ENCODE measurements at regions not wholly inside any gene's neighbourhood (a gene's known extent, or its start where the extent isn't known, plus 50 kb on each side); places are given as distances from the start of the nearest gene placed in this dataset.

GRCh38 chr20:41717483-41717882 lies 99.3 kb upstream of the CHD6 start:
- Histone ChIP-seq H3K9me3 (ENCODE audit: control insufficient read depth, low read depth, low read length) (no peaks in the 10 kb centered on the region), H3K4me3 (ENCODE audit: control insufficient read depth in 2 of 3, extremely low read depth in 1 of 3, insufficient read depth in 2 of 3, low read depth in 1 of 3, low read length in 3 of 3) (no peak overlapping the region), H3K9me1 (ENCODE audit: control insufficient read depth, extremely low read depth, insufficient read depth, low read length) (no peaks in the 10 kb centered on the region), H3K9ac (ENCODE audit: control insufficient read depth, extremely low read depth, insufficient read depth, low read length) (no peak overlapping the region), H4K20me1 (ENCODE audit: control insufficient read depth, extremely low read depth, insufficient read depth, low read length) (no peaks in the 10 kb centered on the region), H3K27ac (ENCODE audit: control insufficient read depth, insufficient read depth, low read length) (no peak overlapping the region), H2AFZ (ENCODE audit: control insufficient read depth, low read length) (no peak overlapping the region), H3K27me3 (ENCODE audit: control insufficient read depth, extremely low read depth, insufficient read depth, low read length) (no peaks in the 10 kb centered on the region), H3K36me3 (ENCODE audit: control insufficient read depth in 2 of 2, extremely low read depth in 1 of 2, insufficient read depth in 2 of 2, low read length in 2 of 2) (no peaks in the 10 kb centered on the region), H3K4me2 (ENCODE audit: control insufficient read depth, extremely low read depth, insufficient read depth, low read depth, low read length) (no peak overlapping the region), H3K4me1 (ENCODE audit: control insufficient read depth, extremely low read depth, insufficient read depth, low read length) (no peaks in the 10 kb centered on the region), H3K79me2 (ENCODE audit: control insufficient read depth, insufficient read depth, low read length) (no peaks in the 10 kb centered on the region)
- dilution Hi-C loops (cut with MboI; ENCODE audit: extremely low pct_ligation_motif_present, low sequenced_read_pairs), result no loop called here
- DNase-seq (ENCODE audit: low read depth, low spot score) (no peak), FAIRE-seq (no peak)
- no peak for TF ChIP-seq EZH2 (IDR thresholded peaks at IDR 0.05; ENCODE audit: low read length)
- no peak for TF ChIP-seq CTCF (optimal IDR thresholded peaks at IDR 0.05 in 1 of 3, IDR thresholded peaks at IDR 0.05 in 1 of 3, conservative IDR thresholded peaks at IDR 0.05 in 1 of 3; ENCODE audit: extremely low read depth in 1 of 3, insufficient read depth in 2 of 3, low read length in 3 of 3)

- FAIRE-seq, result no peak
- no peak for TF ChIP-seq CTCF (optimal IDR thresholded peaks at IDR 0.05 in 1 of 3, IDR thresholded peaks at IDR 0.05 in 1 of 3, conservative IDR thresholded peaks at IDR 0.05 in 1 of 3; ENCODE audit: extremely low read depth in 1 of 3, insufficient read depth in 2 of 3, low read length in 3 of 3)
- no peak for TF ChIP-seq EZH2 (IDR thresholded peaks at IDR 0.05; ENCODE audit: low read length)
These were observed 98.7 kb upstream of the CHD6 start for GRCh38 chr20:41716911-41717310.

More at GRCh38 chr20:41716911-41717310, 98.7 kb upstream of the CHD6 start:
- dilution Hi-C loops (cut with MboI; ENCODE audit: extremely low pct_ligation_motif_present, low sequenced_read_pairs), result no loop called here
- Histone ChIP-seq H3K4me2 (ENCODE audit: control insufficient read depth, extremely low read depth, insufficient read depth, low read depth, low read length) (no peak overlapping the region), H2AFZ (ENCODE audit: control insufficient read depth, low read length) (no peak overlapping the region), H3K9ac (ENCODE audit: control insufficient read depth, extremely low read depth, insufficient read depth, low read length) (no peak overlapping the region), H3K27me3 (ENCODE audit: control insufficient read depth, extremely low read depth, insufficient read depth, low read length) (no peaks in the 10 kb centered on the region), H4K20me1 (ENCODE audit: control insufficient read depth, extremely low read depth, insufficient read depth, low read length) (no peaks in the 10 kb centered on the region), H3K9me1 (ENCODE audit: control insufficient read depth, extremely low read depth, insufficient read depth, low read length) (no peaks in the 10 kb centered on the region), H3K79me2 (ENCODE audit: control insufficient read depth, insufficient read depth, low read length) (no peaks in the 10 kb centered on the region), H3K9me3 (ENCODE audit: control insufficient read depth, low read depth, low read length) (no peaks in the 10 kb centered on the region), H3K27ac (ENCODE audit: control insufficient read depth, insufficient read depth, low read length) (no peak overlapping the region), H3K4me3 (ENCODE audit: control insufficient read depth in 2 of 3, extremely low read depth in 1 of 3, insufficient read depth in 2 of 3, low read depth in 1 of 3, low read length in 3 of 3) (no peak overlapping the region), H3K36me3 (ENCODE audit: control insufficient read depth in 2 of 2, extremely low read depth in 1 of 2, insufficient read depth in 2 of 2, low read length in 2 of 2) (no peaks in the 10 kb centered on the region), H3K4me1 (ENCODE audit: control insufficient read depth, extremely low read depth, insufficient read depth, low read length) (no peaks in the 10 kb centered on the region)
- no peak for DNase-seq (ENCODE audit: low read depth, low spot score)
